GM23248 (cell line): ENCODE measurements at regions not wholly inside any gene's neighbourhood (a gene's known extent, or its start where the extent isn't known, plus 50 kb on each side); places are given as distances from the start of the nearest gene placed in this dataset.

Experiments
- EZH2 ChIP-seq: fragments of 200-600 bp; sonication (generic); IDR thresholded peaks from 2 replicates; pipeline ENCODE4 v1.6.1; 2018; ENCODE audit warnings: antibody characterized with exemption, mild to moderate bottlenecking; ENCODE audit not compliant: insufficient read depth, poor library complexity, severe bottlenecking
- EZH2phosphoT487 ChIP-seq: fragments of 200-600 bp; sonication (generic); IDR thresholded peaks from 2 replicates; pipeline ENCODE4 v1.6.1; 2018; ENCODE audit warnings: antibody characterized with exemption, moderate library complexity, mild to moderate bottlenecking, low read depth; ENCODE audit not compliant: insufficient read depth

GRCh38 chr2:65979446-65979845 is 455.5 kb upstream of the MEIS1 start:
- TF ChIP-seq EZH2 (no peak), EZH2phosphoT487 (no peak)
